G401.6 (cell line): ENCODE measurements at regions not wholly inside any gene's neighbourhood (a gene's known extent, or its start where the extent isn't known, plus 50 kb on each side); places are given as distances from the start of the nearest gene placed in this dataset.

Experiments
- FAIRE-seq: peaks from 2 replicates; lab custom pipeline; 2012; peaks lifted over from hg19 to GRCh38; lab: Jason Lieb, UNC

DNA sequence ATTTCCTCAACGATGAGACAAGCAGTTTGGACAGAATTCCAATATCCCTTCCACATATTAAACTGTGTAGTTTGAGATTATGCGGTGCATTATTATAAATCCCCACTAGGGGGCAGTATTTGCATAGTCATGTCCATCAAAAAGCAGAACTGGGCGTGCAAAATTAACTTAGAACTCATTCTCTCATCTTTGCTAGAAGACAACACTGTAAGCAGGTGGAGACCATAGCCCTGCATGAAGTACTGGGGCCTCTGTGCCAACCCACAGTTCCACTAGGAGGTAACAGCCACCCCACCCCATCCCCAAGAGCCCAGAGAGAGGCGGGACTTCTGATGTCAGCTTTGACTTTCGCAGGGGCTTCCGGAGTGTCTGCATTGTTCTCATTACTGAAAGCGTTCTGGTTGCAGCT is 106.6 kb upstream of the TMC3 start:
- no peak for FAIRE-seq

DNA sequence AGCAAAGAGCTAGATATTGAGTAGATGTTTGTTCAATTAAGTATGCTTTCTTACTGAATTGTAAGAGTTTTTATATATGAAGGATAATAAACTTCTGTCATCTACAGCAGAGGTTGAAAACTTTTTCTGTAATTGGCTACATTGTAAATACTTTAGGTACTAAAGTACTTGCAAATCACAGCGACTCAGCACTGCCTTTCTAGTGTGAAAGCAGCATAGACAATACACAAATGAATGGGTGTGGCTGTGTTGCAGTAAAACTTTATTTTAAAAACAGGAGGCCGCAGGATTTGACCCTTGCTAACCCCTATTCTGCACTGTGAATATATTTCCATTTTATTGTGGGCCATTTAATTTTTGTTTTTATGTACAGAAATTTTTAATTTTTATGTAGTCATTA is 104.3 kb upstream of the TMC3 start:
- no peak for FAIRE-seq

DNA sequence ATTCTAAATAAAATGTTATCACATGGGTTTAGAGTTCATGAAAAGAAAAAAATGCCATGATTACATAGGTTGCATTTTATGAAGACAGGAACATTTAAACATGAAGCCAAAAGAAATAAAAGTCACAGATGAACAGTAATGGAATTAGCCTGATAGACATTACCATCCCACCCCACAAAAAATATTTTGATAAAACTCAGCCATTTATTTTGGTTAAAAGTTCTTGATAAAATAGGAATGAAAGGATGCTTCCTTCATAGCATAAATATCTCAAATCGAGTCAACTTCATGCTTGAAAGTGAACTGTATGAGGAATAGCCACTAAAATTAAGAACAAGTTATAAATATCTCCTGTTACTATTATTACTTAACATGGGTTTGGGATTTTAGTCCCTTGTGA is 101.9 kb upstream of the TMC3 start:
- no peak for FAIRE-seq

DNA sequence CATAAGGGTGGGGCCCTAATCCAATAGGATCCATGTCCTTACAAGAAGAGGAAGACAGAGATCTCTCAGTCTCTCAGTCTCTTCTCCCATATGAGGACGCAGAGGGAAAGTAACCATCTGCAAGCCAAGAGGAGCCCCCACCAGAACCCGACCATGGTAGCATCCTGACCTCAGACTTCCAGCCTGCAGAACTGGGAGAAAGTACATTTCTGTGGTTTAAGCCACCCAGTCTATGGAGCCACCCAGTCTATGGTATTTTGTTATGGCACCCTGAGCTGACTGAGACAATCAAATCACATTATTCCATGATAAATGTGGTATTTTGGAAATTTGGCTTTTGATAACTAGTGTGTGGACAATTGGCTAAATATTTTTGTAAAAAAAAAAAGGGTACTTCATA is 101.5 kb upstream of the TMC3 start:
- FAIRE-seq: no peak

DNA sequence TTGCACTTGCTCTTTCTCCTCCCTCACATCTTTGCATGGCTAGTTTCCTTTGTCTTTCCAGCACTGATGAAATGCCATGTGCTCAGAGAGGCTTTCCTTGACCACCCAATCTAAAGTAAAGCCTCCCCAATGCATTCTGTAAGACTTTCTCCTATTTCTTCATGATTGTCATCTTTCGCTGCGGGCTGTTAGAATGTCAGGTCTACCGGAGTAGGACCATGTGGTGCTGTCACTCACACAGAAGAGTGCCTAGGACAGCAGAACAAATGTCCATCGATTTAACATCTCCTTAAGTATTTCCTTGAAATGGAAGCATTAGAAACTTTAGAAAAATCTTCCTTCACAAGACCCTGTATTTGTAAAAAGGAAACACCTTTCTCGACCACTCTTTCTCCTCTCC is 99.9 kb upstream of the TMC3 start:
- no peak for FAIRE-seq

DNA sequence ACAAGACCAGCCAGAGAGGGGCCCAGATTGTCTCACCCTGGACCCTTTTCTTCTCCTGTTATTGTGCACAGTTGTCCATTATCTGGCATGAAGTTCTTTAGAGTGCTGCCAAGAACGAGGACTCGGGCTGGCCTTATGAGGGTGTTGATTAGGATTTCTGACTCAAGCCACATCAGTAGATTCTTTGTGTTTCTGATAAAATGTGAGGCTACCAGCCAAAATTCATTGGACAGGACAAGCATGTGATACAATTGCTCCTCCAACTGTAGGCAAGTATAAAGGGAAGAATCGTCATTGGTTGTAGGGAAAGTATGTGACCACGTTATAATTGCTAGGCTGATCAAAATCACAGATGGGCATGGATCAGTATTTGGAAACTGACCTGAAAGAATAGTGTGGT is 99.2 kb upstream of the TMC3 start:
- FAIRE-seq: no peak

DNA sequence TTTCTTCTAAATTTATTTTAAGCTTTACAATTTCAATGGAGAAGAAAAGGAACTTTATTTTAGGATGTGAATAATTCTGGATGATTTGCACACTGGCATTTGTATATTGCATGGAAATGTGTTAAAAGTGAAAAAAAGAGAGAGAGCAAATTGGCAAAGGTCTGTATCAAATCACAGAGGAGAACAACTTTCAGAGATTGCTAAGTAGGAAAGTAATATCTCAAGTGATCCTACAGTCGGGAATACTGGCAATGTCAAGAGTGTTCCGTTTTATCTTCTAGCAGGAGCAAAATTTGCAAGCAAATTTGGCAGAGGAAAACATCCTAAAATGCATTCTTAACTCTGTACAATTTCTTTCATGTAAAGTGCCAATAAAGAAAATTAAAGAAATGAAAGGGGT is 97.1 kb upstream of the TMC3 start:
- FAIRE-seq: no peak

DNA sequence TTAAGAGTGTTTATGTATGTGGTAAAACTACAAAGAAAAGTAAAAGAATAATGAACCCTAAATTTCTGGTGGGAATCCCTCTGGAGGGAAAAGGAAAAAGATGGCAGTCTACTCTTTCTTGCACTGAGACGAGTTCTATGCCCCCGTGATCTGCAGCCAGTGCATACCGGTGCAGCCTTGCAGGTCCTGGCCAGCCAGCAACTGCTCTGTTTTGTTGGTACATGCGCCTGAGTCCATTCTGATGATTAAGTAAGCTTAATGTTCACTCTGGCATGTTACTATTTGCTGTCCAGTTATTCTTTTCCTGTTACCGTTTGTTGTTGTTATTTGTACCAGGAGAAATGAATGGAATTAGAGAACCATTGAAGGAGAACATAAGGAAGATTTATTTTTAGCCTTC is 95.1 kb upstream of the TMC3 start:
- no peak for FAIRE-seq

DNA sequence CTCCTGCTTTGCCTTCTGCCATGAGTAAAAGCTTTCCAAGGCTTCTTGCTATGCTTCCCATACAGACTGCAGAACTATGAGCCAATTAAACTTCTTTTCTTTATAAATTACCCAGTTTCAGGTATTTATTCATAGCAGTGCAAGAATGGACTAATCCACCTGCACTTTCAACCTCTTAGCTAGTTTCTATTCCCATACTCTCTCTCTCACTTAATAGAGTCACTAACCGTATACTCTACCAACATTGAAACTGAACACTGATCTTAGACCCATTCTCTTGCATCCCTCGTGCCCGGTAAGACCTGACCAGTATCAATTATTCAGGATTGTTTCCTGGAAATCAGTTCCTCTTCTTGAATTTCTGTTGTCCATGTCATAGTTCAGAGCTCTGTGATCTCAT is 92.7 kb upstream of the TMC3 start:
- FAIRE-seq: no peak

DNA sequence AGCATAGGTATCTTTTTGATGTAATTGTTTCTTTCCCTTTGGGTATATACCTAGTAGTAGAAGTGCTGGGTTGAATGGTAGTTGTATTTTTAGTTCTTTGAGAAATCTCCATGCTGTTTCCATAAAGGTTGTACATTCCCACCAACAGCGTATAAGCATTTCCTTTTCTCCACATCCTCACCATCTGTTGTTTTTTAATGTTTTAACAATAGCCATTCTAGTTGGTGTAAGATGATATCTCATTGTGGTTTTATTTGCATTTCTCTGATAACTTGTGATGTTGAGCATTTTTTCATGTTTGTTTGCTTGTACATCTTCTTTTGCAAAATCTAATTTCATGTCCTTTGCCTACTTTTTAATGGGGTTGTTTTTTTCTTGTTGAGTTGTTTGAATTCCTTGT is 80.0 kb upstream of the TMC3 start:
- no peak for FAIRE-seq

DNA sequence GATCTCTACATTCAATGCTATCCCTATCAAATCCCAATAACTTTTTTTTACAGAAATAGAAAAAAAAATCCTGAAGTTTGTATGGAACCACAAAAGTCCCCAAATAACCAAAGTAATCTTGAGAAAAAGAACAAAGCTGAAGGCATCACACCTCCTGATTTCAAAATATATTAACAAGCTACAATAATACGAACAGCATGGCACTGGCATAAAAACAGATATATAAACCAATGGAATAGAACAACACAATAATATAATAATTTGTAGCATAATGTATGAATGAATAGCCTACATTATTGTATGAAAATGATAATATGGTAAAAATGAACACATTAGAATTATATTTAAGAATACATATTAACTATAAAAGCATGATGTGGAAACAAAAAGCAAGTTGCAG is 76.7 kb upstream of the TMC3 start:
- no peak for FAIRE-seq

DNA sequence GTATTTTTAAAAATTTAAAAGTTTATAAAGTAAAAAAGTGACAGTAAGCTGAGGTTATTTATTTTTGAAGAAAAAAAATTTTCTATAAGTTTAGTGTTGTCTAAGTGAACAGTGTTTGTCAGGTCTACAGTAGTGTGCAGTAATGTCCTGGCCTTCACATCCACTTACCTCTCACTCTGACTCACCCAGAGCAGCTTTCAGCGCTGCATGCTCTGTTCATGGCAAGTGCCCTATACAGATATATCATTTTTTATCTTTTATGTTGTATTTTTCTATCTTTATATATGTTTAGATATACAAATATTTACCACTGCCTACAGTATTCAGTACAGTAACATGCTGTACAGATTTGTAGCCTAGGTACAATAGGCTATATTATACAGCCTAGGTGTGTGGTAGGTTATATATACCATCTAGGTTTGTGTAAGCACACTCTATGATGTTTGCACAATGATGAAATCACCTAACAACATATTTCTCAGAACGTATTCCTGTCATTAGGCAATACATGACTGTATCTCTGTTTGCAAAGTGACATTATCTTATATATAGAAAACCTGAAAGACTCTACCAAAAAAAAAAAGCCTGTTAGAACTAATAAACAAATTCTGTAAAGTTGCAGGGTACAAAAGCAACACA is 75.9 kb upstream of the TMC3 start:
- FAIRE-seq: no peak

DNA sequence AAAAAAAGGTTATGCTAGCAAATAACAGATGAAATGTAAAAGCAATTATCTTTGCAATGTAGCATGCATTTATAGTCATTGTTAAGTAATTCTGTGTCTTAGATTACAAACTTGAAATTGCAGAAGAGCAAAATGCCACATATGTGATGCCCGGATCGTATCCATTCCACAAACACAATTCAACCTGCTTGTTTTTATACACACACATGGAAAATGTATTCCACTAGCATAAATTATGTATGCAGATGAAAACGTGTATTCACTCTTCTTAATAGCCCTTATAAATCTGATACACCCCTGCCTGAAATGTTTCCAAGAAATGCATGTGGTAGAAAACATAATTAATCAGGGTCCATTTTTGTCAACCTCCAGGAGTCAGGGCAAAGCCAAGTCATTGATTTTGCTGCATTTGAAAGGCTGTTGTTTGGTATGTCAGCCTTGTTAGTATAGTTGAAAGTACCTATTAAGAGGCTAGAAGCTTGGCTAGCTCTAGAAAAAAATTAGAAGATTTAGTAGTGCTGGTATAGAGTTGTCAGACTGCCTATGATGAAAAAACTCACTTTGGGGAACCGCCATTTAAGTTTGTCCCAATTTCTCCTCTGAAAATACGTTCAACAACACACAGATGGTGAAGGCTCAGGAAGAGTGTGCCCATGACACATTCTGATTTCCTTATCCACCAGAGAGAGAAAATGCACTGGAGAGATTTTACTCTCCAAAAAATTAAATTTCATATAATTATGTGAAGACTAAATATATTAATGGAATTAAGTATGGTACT is 69.2 kb upstream of the TMC3 start:
- no peak for FAIRE-seq

DNA sequence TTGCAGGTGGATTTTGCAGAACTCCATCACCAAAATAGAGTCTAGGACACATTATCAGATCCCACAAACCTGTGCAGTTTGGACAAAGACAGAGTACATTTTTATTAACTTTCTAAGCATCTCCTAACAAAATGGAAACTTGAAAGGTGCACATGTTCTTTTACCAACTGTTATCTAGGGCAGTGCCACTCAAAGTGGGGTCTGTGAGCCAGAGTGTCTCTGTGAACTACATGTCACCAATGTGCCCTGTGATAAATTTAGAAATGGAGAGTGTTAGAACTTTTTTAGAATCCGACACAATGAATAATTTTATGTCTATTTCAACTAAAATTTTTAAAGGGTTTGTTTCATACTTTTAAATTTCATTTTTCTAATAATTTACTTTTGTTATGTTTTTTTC is 68.4 kb upstream of the TMC3 start:
- no peak for FAIRE-seq

DNA sequence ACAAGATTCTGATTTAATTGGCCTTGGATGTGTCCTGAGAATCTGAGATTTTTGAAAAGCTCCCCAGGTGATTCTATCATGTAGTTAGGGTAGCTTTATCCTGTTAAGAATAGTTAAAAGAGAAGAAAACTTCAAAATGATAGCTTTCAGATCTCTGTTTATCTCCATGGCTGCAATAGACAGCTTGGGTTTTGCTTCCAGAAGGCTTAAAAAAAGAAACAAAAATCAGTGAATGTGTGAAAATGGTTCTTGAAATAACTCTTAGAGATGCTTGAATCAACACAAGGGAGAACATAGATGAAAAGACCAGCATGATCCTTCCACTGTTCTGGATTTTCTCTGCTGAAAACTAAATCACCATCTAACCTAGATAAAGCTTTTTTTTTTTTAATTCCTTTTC is 60.8 kb upstream of the TMC3 start:
- FAIRE-seq: no peak

DNA sequence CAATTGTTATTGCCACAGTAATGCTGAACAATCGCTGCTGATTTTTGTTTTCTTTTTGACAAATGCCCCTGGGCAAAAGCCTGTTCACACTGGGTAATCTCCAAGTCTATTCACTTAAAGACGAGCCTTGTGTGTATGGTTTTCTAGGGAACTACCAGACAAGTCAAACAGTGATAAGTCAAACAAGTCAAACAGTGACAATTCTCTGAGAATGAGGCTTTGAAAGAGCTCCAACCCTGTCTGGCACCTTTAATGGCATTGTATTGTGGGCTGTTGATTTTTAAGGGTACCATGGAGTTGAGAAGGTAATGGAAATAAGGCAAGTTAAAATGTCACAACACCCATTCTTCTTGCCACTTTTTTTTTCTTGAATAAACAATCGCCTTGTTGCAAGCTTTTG is 59.4 kb upstream of the TMC3 start:
- no peak for FAIRE-seq

DNA sequence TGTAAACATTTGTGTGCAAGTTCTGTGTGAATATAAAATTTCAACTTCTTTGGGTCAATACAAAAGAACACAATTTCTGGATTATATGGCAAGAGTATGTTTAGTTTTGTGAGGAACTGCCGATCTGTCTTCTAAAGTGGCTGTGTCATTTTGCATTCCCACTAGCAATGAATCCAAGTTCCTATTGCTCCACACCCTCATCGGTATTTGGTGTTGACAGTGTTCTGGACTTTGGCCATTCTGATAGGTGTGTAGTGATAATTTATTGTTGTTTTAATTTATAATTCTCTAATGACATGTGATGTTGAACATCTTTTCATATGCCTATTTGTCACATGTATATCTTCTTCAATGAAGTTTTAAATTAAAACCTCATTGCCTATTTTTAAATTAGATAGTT is 58.2 kb upstream of the TMC3 start:
- FAIRE-seq: no peak

DNA sequence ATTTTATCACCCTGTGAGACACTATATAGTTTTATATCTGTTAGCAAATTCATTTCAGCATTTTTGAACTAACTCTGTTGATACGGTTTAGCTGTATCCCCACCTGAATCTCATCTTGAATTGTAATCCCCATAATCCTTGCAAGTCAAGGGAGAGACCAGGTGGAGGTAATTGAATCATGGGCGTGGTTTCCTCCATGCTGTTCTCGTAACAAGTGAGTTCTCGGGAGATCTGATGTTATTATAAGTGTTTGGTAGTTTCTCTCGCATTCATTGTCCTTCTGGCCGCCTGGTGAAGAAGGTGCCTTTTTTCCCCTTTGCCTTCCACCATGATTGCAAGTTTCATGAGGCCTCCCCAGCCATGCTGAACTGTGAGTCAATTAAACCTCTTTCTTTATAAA is 53.2 kb upstream of the TMC3 start:
- no peak for FAIRE-seq

DNA sequence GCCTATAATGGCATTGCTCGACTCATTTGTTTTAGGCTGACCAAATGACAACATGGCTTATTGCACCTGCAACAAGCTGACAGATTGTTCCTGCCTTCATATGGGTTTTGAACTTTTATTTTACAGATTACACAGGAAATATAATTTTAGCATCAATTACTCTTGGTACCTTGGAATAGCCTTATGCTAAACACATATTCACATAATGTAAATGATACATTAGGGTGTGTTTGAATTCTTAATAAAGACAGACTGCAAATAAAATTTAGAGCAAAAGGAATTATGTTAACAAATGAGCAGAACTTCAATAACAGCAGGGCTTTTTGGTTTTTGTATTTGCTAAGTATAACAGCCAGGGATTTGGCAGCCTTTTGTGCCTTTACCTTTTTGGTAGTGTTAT is 51.9 kb upstream of the TMC3 start:
- no peak for FAIRE-seq
